GM11168 (cell line): ENCODE measurements at regions not wholly inside any gene's neighbourhood (a gene's known extent, or its start where the extent isn't known, plus 50 kb on each side); places are given as distances from the start of the nearest gene placed in this dataset.
"Not testable (repeated sequence)": the region's sequence is repeated elsewhere in the genome, so short reads cannot be mapped to it uniquely, and the experiment has no call there.

Experiments
- in situ Hi-C: fragments of 300-500 bp; cut with MboI; formaldehyde crosslinking; loops from one replicate; pipeline ENCODE4 v1.12.0; 2022; ENCODE audit warnings: low sequenced_read_pairs; ENCODE audit not compliant: unreplicated experiment

- in situ Hi-C loops = no loop called here
Measured at GRCh38 chr22:23466351-23466750, 113.7 kb downstream of the IGLL1 start.

GRCh38 chr22:23464796-23465195 lies 115.3 kb downstream of the IGLL1 start:
- in situ Hi-C loops = not testable (repeated sequence)

GRCh38 chr22:23460517-23461031 lies 119.5 kb downstream of the IGLL1 start:
- in situ Hi-C loops = not testable (repeated sequence)

- in situ Hi-C loops = not testable (repeated sequence)
Measured at GRCh38 chr22:23459645-23460516, 120.2 kb downstream of the IGLL1 start.

GRCh38 chr22:23458663-23459541 lies 121.2 kb downstream of the IGLL1 start:
- in situ Hi-C loops = no loop called here

- in situ Hi-C loops = no loop called here
Measured at GRCh38 chr22:23457380-23457985, 122.6 kb downstream of the IGLL1 start.

- in situ Hi-C loops = not testable (repeated sequence)
Measured at GRCh38 chr22:23456666-23457379, 123.3 kb downstream of the IGLL1 start.

- in situ Hi-C loops = not testable (repeated sequence)
Measured at GRCh38 chr22:23454345-23454744, 125.7 kb downstream of the IGLL1 start.

- in situ Hi-C loops = no loop called here
Measured at GRCh38 chr22:23453277-23453676, 126.8 kb downstream of the IGLL1 start.

GRCh38 chr22:23452231-23453010 lies 127.7 kb downstream of the IGLL1 start:
- in situ Hi-C loops = no loop called here

- in situ Hi-C loops = not testable (repeated sequence)
Measured at GRCh38 chr22:23451452-23452230, 128.4 kb downstream of the IGLL1 start.

GRCh38 chr22:23450821-23451220 lies 129.3 kb downstream of the IGLL1 start:
- in situ Hi-C loops = not testable (repeated sequence)

- in situ Hi-C loops = no loop called here
Measured at GRCh38 chr22:23450434-23450795, 129.7 kb downstream of the IGLL1 start.

- in situ Hi-C loops = not testable (repeated sequence)
Measured at GRCh38 chr22:23449748-23450433, 130.2 kb downstream of the IGLL1 start.

- in situ Hi-C loops = not testable (repeated sequence)
Measured at GRCh38 chr22:23448499-23449288, 131.4 kb downstream of the IGLL1 start.

- in situ Hi-C loops = no loop called here
Measured at GRCh38 chr22:23446796-23447350, 133.2 kb downstream of the IGLL1 start.

GRCh38 chr22:23446194-23446593 lies 133.9 kb downstream of the IGLL1 start:
- in situ Hi-C loops = not testable (repeated sequence)
